ENCODE measurements at regions not wholly inside any gene's neighbourhood (a gene's known extent, or its start where the extent isn't known, plus 50 kb on each side); places are given as distances from the start of the nearest gene placed in this dataset.

DNA sequence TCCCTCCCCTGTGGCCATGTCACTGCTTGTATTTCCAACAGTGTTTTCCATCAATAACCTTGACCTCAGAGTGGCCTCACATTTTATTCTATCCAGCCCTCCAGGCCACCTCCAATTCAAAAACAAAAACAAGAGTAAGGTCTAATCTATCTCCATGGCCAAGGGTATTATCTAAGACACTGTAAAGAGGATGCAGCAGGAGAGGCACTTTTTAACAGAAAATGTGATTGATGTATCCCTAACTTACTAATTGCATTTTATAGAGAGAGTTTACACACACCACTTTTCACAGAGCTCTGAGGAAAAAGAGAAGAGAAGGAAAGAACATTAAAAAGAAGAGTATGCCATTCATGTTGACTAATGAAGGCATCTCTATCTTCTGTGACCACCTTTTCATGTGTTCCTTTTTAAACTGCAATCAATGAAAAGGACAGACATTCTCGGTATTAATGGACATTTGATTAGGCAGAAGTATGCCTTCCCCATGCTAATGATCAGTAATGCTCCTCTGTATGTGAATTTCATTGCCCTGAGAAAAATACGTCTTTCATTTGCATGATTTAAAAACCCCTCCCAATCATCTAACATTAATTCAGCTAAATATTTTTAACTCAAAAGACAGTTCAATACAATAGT lies 653.3 kb upstream of the POU3F3 start:
- TF ChIP-seq EZH2 (IDR thresholded peaks at IDR 0.05; ENCODE audit: insufficient read depth, poor library complexity, severe bottlenecking) (no peak), EZH2phosphoT487 (IDR thresholded peaks at IDR 0.05; ENCODE audit: insufficient read depth, low read depth) (no peak)

All from GM23248 (cell line).